Neural cell (in vitro differentiated cells): ENCODE measurements at regions not wholly inside any gene's neighbourhood (a gene's known extent, or its start where the extent isn't known, plus 50 kb on each side); places are given as distances from the start of the nearest gene placed in this dataset.

Experiments
- H2AFZ ChIP-seq: fragments of 200-600, 300-800 bp; sonication (generic), shearing (Covaris generic); 2 replicates; pipeline ENCODE4 v1.6.0; 2014; ENCODE audit warnings: low read depth, mild to moderate bottlenecking, antibody characterized with exemption, low read length, moderate library complexity
- H3F3A ChIP-seq: fragments of 200-600 bp; shearing (Covaris generic); 2 replicates; pipeline ENCODE4 v1.6.1; 2016; ENCODE audit warnings: mild to moderate bottlenecking, moderate library complexity, mixed read lengths, antibody characterized with exemption, low read length; ENCODE audit not compliant: insufficient read depth, poor library complexity, severe bottlenecking
- H3K27ac ChIP-seq: fragments of 200-600, 300-800 bp; sonication (generic), shearing (Covaris generic); 2 replicates; pipeline ENCODE4 v1.5.1; 2014; ENCODE audit warnings: mild to moderate bottlenecking, low read length, moderate library complexity
- H3K27me3 ChIP-seq: fragments of 300-800, 200-600 bp; sonication (generic), shearing (Covaris generic); 2 replicates; pipeline ENCODE4 v1.6.0; 2014; ENCODE audit warnings: mild to moderate bottlenecking, low read depth, low read length, moderate library complexity; ENCODE audit not compliant: insufficient read depth
- H3K36me3 ChIP-seq: fragments of 300-800, 200-600 bp; sonication (generic), shearing (Covaris generic); 2 replicates; pipeline ENCODE4 v1.5.1; 2014; ENCODE audit warnings: mild to moderate bottlenecking, antibody characterized with exemption, low read length, moderate library complexity; ENCODE audit not compliant: insufficient read depth
- H3K4me2 ChIP-seq: fragments of 300-800, 200-600 bp; sonication (generic), shearing (Covaris generic); 2 replicates; pipeline ENCODE4 v1.6.0; 2014; ENCODE audit warnings: mild to moderate bottlenecking, low read length
- H3K4me3 ChIP-seq: fragments of 300-800, 200-600 bp; sonication (generic), shearing (Covaris generic); 2 replicates; pipeline ENCODE4 v1.5.1; 2014; ENCODE audit warnings: mild to moderate bottlenecking, low read length, moderate library complexity
- H3K79me2 ChIP-seq: fragments of 200-600 bp; shearing (Covaris generic); replicated peaks from 2 replicates; pipeline ENCODE4 v1.6.0; 2014; ENCODE audit warnings: mild to moderate bottlenecking, low read length, moderate library complexity; ENCODE audit not compliant: insufficient read depth
- H3K9ac ChIP-seq: fragments of 300-800, 200-600 bp; sonication (generic), shearing (Covaris generic); 2 replicates; pipeline ENCODE4 v1.6.1; 2016; ENCODE audit warnings: mild to moderate bottlenecking, low read length, mixed read lengths
- H3K9me2 ChIP-seq: fragments of 200-600 bp; shearing (Covaris generic); 2 replicates; pipeline ENCODE4 v1.6.1; 2016; ENCODE audit warnings: mild to moderate bottlenecking, low read length, mixed read lengths; ENCODE audit not compliant: insufficient read depth
- H3K9me3 ChIP-seq: fragments of 200-600, 300-800 bp; sonication (generic), shearing (Covaris generic); 2 replicates; pipeline ENCODE4 v1.6.1; 2016; ENCODE audit warnings: mild to moderate bottlenecking, mixed run types, low read length, moderate library complexity, mixed read lengths
- H4K20me1 ChIP-seq: fragments of 200-600 bp; shearing (Covaris generic); 2 replicates; pipeline ENCODE4 v1.6.1; 2016; ENCODE audit warnings: mild to moderate bottlenecking, mixed run types; ENCODE audit not compliant: insufficient read depth
- CTCF ChIP-seq: fragments of 450-650 bp; IDR thresholded peaks from 2 replicates; pipeline ENCODE4 v1.5.1; 2014; ENCODE audit warnings: antibody characterized with exemption, mild to moderate bottlenecking, moderate library complexity; ENCODE audit not compliant: poor library complexity, severe bottlenecking
- EP300 ChIP-seq: fragments of 450-650 bp; conservative IDR thresholded peaks from 2 replicates; pipeline ENCODE4 v1.6.1; 2014; ENCODE audit warnings: antibody characterized with exemption, mild to moderate bottlenecking, moderate library complexity; ENCODE audit not compliant: poor library complexity, severe bottlenecking
- EZH2 ChIP-seq: fragments of 200-600, 300-800 bp; shearing (Covaris generic), sonication (generic); IDR thresholded peaks from 2 replicates; pipeline ENCODE4 v1.6.1; 2014; ENCODE audit warnings: antibody characterized with exemption, low read length, borderline replicate concordance, mild to moderate bottlenecking; ENCODE audit not compliant: insufficient read depth, poor library complexity, severe bottlenecking
- MXI1 ChIP-seq: fragments of 450-650 bp; conservative IDR thresholded peaks from 2 replicates; pipeline ENCODE4 v1.6.1; 2014; ENCODE audit warnings: antibody characterized with exemption, mild to moderate bottlenecking; ENCODE audit not compliant: poor library complexity, severe bottlenecking
- POLR2AphosphoS5 ChIP-seq: IDR thresholded peaks from 2 replicates; pipeline ENCODE4 v1.6.1; 2012
- RAD21 ChIP-seq: fragments of 450-650 bp; conservative IDR thresholded peaks from 2 replicates; pipeline ENCODE4 v1.6.1; 2014; ENCODE audit warnings: antibody characterized with exemption, mild to moderate bottlenecking, moderate library complexity
- REST ChIP-seq: IDR thresholded peaks from 2 replicates; pipeline ENCODE4 v1.6.1; 2012; ENCODE audit warnings: borderline replicate concordance
- SMC3 ChIP-seq: fragments of 450-650 bp; conservative IDR thresholded peaks from 2 replicates; pipeline ENCODE4 v1.6.1; 2014; ENCODE audit warnings: antibody characterized with exemption, mild to moderate bottlenecking, moderate library complexity; ENCODE audit not compliant: poor library complexity
- TAF1 ChIP-seq: IDR thresholded peaks from 2 replicates; pipeline ENCODE4 v1.6.1; 2012; ENCODE audit warnings: low read depth

GRCh38 chr15:98441599-98441998 lies 206.7 kb upstream of the IGF1R start:
- Histone ChIP-seq H3K9me3 (no peaks in the 10 kb centered on the region), H3K36me3 (no peaks in the 10 kb centered on the region), H4K20me1 (no peaks in the 10 kb centered on the region), H3F3A (no peaks in the 10 kb centered on the region), H3K4me2 (no peak overlapping the region), H3K79me2 (no peaks in the 10 kb centered on the region), H3K27ac (no peak overlapping the region), H3K27me3 (no peaks in the 10 kb centered on the region), H3K9me2 (no peaks in the 10 kb centered on the region), H3K4me3 (no peak overlapping the region), H3K9ac (no peak overlapping the region), H2AFZ (no peak overlapping the region)
- TF ChIP-seq EZH2: no peak
- TF ChIP-seq REST: no peak
- TF ChIP-seq SMC3: no peak
- no peak for TF ChIP-seq EP300
- TF ChIP-seq CTCF: no peak
- TF ChIP-seq TAF1: no peak

- H3K4me3 ChIP-seq: no peak overlapping the region
- H3K9ac ChIP-seq: no peak overlapping the region
- no peak overlapping the region for H3K27ac ChIP-seq
- H3K27me3 ChIP-seq: no peaks in the 10 kb centered on the region
- H3K9me2 ChIP-seq: no peaks in the 10 kb centered on the region
- H4K20me1 ChIP-seq: no peaks in the 10 kb centered on the region
- H3K9me3 ChIP-seq: no peaks in the 10 kb centered on the region
- H2AFZ ChIP-seq: no peak overlapping the region
- no peaks in the 10 kb centered on the region for H3K36me3 ChIP-seq
- H3F3A ChIP-seq: no peaks in the 10 kb centered on the region
- no peak overlapping the region for H3K4me2 ChIP-seq
- TF ChIP-seq TAF1 (no peak), CTCF (peak; percentile 89), SMC3 (peak; percentile 83), REST (no peak), EP300 (no peak), RAD21 (peak; percentile 88), POLR2AphosphoS5 (no peak), EZH2 (no peak), MXI1 (no peak)
- no peaks in the 10 kb centered on the region for H3K79me2 ChIP-seq
Measured at GRCh38 chr15:98442379-98442833, 205.9 kb upstream of the IGF1R start.
